AG08396 (cell line): ENCODE measurements at regions not wholly inside any gene's neighbourhood (a gene's known extent, or its start where the extent isn't known, plus 50 kb on each side); places are given as distances from the start of the nearest gene placed in this dataset.
A peak's percentile ranks its signal among the peaks of the same experiment; 100 is the strongest.
"Not testable (repeated sequence)": the region's sequence is repeated elsewhere in the genome, so short reads cannot be mapped to it uniquely, and the experiment has no call there.

Experiments used
- DNase-seq: peaks from one replicate; pipeline ENCODE4 v3.0.0; 2012; ENCODE audit warnings: low spot score, mixed read lengths

GRCh38 chr12:114815026-114815795 is 131.2 kb upstream of the TBX3 start:
- DNase-seq, result no peak

GRCh38 chr12:114812858-114813761 is 129.1 kb upstream of the TBX3 start:
- peak; percentile 72 for DNase-seq

GRCh38 chr12:114812384-114812783 is 128.4 kb upstream of the TBX3 start:
- no peak for DNase-seq

GRCh38 chr12:114809097-114809496 is 125.1 kb upstream of the TBX3 start:
- no peak for DNase-seq

- DNase-seq, result not testable (repeated sequence)
Observed at GRCh38 chr12:114801381-114801780, 117.4 kb upstream of the TBX3 start.

GRCh38 chr12:114800566-114800965 is 116.6 kb upstream of the TBX3 start:
- not testable (repeated sequence) for DNase-seq

- DNase-seq, result peak; percentile 39
Observed at GRCh38 chr12:114799574-114800487, 115.9 kb upstream of the TBX3 start.

- DNase-seq, result no peak
Observed at GRCh38 chr12:114794049-114794558, 110.1 kb upstream of the TBX3 start.

- DNase-seq, result no peak
Observed at GRCh38 chr12:114790276-114790675, 106.3 kb upstream of the TBX3 start.

- DNase-seq, result no peak
Observed at GRCh38 chr12:114789821-114790220, 105.8 kb upstream of the TBX3 start.

GRCh38 chr12:114789276-114789675 is 105.3 kb upstream of the TBX3 start:
- no peak for DNase-seq

- DNase-seq, result no peak
Observed at GRCh38 chr12:114784526-114784925, 100.6 kb upstream of the TBX3 start.

GRCh38 chr12:114783089-114783618 is 99.2 kb upstream of the TBX3 start:
- DNase-seq, result no peak

GRCh38 chr12:114780746-114781399 is 96.9 kb upstream of the TBX3 start:
- no peak for DNase-seq

GRCh38 chr12:114779647-114780046 is 95.7 kb upstream of the TBX3 start:
- DNase-seq, result no peak

- DNase-seq, result no peak
Observed at GRCh38 chr12:114779186-114779585, 95.2 kb upstream of the TBX3 start.

GRCh38 chr12:114776731-114777442 is 92.9 kb upstream of the TBX3 start:
- peak; percentile 21 for DNase-seq

GRCh38 chr12:114774699-114775098 is 90.7 kb upstream of the TBX3 start:
- DNase-seq, result no peak

- no peak for DNase-seq
Observed at GRCh38 chr12:114774197-114774596, 90.2 kb upstream of the TBX3 start.

GRCh38 chr12:114770323-114770722 is 86.3 kb upstream of the TBX3 start:
- DNase-seq, result no peak
